GM19455 (cell line): ENCODE measurements at regions not wholly inside any gene's neighbourhood (a gene's known extent, or its start where the extent isn't known, plus 50 kb on each side); places are given as distances from the start of the nearest gene placed in this dataset.

Source experiments
- ATAC-seq: cut with Tn5 transposase; IDR thresholded peaks from one replicate; pipeline ENCODE4 v1.9.1; 2021; ENCODE audit not compliant: unreplicated experiment

- ATAC-seq: no peak
Measured at GRCh38 chr4:13081830-13082229, 402.3 kb downstream of the RAB28 start.

DNA sequence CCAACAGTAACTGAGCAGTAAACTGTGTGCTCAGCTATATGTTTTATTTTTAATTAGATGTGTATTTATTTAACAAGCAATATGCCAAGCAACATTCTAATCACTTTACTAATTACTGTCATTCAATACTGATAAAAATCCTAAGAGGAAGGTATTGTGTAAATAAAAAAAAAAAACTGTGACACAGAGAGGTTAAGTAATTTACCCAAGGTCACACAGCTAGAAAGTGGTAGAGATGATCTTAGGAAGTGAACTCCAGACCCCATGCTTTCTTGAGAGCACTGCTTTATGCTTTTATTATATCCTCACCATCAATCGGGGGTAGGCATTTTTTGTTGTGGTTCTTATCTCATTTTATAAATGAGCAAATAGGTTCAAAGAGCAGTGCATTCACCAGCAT is 417.1 kb downstream of the RAB28 start:
- ATAC-seq: no peak

DNA sequence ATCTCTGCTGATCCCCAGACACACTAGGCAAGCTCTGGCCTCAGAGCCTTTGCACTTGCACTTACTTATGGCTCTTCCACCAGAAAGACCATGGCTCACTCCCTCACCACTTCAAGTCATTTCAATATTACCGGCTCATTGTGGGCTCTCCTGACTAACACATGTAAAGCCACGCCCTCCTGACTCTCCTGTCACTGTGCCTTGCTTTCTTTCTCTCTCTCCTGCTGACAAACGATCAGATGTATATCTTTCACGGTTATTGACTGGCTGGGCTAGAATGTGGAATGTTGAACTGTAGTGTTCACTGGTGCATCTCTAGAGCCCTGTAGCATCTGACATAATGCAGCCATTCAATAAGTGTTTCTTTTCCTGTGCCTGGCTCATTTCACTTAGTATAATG is 425.1 kb downstream of the RAB28 start:
- no peak for ATAC-seq

GRCh38 chr4:13056630-13057189 is 427.4 kb downstream of the RAB28 start:
- ATAC-seq: no peak

DNA sequence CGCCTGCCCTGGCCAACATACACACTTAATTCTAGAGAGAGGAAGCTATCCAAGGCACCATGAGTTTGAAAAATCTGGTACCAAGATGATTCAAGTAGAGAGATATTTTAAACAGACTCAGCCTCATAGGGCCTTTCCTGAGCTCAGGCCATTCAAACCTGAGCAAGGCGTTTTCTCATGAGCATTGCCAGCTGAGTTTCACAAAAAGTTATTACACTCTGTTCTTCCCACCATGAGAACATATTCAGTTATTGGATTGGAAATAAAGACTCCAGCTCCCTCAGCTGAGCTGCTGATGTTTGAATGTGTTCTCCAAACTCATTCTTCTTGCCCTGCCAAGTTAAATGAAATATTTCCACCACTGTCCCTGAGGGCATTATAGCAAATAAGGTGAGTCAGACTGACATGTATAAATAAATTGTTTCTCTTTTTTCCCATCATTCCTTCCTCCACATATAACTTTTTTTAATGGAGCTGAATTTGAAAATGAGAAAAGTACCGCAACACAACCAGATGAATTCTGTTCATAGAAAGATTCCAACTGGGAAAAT is 429.6 kb downstream of the RAB28 start:
- ATAC-seq: no peak

DNA sequence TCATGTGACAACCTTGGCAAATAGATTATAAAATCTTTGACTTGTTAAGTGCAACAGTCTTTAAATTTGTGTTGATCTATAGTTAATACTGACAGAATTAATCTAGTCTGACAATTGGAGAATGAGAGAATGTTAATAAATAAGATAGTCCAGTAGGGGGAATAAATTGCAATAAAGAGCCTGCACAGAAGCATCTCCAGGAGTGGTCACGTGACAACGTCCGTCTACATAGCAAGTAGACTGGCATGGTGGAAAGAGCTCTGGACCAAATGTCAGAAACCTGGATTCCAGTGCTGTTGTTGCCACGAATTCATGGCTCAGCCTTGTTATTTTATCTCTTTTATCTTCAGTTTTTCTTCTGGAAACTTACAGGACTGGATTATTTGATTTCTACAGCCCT is 436.5 kb downstream of the RAB28 start:
- ATAC-seq: no peak

DNA sequence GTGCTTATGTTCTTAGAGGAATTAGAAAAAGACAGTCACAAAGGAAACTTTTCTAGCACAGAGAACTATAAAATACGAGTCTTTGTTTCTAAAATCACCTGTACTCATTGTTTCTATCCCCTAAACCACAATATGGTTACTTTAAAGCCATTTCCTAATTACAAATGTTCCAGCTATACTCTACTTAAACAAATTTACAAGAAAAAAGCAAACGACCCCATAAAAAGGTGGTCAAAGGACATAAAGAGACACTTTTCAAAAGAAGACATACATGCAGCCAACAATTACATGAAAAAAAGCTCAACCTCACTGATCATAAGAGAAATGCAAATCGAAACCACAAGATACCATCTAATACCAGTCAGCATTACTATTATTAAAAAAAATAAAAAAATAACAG is 447.3 kb downstream of the RAB28 start:
- no peak for ATAC-seq

DNA sequence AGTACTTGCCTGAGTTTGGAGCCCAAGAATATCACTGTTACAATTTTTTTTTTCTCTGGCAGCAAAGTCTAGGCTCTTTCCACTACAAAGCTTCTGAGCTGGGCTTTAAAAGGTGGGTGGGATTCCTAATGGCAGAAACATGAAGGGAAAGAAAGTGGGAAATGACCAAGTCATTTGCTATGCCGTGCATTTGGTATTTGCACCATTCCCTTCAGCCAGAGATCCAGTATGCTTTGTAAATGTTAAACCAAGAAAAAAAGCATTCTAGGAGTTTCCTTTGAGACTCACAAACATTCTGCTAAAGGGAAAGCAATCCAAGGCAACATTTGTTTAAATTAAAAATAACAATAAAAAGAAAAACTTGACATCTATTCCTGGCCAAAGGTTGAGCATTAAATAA is 451.2 kb downstream of the RAB28 start:
- no peak for ATAC-seq

DNA sequence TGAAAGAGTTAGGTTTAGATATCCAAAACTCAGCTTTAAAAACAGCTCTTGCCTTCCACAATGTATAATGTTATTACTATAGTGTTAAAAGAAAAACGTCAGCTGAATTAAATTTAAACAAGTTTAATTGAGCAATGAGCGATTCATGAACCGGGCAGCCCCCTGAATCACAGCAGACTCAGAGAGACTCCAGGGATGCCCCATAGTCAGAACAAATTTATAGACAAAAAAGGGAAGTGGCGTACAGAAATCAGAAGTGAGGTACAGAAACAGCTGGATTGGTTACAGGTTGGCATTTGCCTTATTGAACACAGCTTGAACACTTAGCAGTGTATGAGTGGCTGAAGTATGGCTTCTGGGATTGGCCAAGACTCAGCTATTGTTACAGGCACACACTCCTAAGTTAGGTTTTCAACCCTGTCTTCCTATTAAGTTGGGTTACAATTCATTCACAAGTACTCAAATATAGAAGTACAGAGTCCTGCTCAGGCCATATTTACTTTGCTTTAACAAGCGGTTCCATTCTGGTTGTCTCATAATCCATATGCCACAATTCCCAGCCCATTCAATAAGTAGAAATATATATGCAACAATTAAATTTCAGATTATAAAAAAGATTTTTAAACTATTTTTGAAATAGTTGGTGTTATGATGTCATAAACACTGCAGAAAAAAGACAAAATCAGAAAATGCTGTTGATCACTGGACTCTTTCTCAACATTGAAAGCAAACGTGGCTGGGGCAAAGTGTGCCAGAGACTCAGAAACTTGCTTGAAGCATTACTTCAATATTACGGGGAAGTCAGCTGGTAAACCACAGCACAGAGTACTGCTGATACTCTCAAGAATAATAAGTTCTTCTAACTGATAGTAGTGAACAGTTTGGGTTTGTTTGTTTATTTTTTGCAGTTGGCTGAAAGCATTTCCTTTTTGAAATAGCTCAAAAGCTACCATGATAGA is 459.7 kb downstream of the RAB28 start:
- no peak for ATAC-seq

- ATAC-seq: no peak
Measured at GRCh38 chr4:13007802-13008470, 476.2 kb downstream of the RAB28 start.

DNA sequence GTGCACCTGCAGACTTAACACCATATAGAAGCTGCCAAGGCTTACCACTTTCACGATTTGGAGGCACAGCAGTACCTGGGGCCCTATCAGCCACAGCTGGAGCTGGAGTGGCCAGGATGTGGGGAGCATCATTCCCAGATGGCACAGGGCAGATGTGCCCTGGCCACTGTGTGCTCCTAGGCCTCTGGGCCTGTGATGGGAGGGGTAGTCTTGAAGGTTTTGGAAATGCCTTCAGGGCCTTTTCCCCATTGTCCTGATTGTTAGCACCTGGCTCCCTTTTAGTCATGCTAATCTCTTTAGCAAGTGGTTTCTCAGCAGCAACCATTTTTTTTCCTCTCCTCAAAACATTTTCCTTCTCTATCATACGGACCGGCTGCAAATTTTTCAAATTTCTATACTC is 490.2 kb downstream of the RAB28 start:
- no peak for ATAC-seq

DNA sequence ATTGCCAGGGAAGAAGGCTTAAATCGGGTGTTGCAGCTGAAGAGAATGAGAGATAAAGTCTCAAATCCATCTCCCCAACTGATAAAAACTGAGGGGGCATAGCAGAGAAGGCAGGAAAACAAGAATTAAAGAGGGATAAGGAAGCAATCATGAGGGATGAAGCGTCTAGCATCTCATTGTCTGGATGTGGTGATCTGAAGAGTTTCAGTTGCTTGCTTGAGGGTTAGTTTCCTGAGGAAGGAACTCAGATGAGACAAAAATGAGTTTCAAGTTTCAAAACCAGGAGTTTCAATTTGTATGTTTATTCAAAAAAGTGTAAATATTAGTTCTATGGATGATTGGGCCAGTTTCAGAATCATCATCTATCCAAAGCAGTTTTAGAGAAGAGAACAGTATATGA is 496.9 kb downstream of the RAB28 start:
- ATAC-seq: no peak

DNA sequence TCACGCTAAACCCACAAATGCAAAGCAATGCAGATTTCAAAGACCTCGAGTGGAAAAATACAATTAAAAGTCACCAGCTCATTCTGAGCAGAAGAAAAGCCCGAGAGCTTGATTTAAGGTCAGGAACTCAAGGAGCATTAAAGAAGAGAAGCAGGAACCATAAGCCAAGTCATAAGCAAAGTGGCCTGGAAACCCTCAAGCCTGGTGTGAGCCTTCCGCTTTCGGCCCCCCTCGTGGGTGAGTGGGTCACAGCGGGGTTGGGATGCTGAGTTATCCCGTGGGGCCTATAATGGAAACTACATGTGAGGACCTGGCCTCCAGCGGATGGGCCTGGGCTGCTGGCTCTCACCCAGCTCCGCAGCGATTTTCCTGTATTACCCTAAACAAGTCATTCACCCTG is 504.3 kb downstream of the RAB28 start:
- ATAC-seq: no peak

- ATAC-seq: no peak
Measured at GRCh38 chr4:12978310-12978709, 505.8 kb downstream of the RAB28 start.

GRCh38 chr4:12975511-12975910 is 508.6 kb downstream of the RAB28 start:
- no peak for ATAC-seq

DNA sequence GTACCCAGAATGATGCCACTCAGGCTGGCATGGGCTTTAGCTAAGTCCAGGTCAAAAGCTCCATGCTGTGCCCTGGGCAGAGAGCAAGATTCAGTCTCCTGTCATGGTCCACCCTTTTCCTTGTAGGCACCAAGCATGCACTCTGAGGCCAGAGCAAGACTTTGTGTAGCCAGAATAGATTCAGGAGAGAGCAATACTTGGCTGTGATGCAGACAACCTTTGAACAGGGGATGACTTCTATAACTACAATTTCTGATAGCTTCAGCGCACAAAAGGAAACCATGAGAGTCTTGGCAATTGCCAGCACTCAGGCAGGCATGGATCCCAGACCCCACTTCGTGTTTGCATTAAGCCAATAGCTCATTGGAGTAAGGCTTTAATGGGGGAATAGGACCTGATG is 510.6 kb downstream of the RAB28 start:
- ATAC-seq: no peak

DNA sequence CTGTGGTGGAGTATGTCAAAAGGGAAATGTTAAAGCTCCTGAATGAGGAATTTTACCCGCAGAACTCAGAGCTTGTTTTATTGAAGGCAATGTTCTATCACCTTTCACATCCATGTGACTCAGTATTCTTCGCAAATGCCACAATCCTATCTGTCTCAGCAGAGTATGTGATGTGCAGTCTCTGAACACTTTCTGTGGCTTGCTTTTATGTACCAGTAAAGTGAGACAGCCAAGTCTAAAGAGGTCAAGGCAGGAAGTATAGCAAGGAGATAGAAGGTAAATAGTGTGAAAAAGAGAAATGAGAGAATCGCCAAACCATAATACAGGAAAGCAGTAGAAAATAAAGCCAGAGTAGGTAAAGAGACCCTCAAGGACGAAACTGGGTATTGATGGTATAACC is 515.8 kb downstream of the RAB28 start:
- ATAC-seq: no peak

DNA sequence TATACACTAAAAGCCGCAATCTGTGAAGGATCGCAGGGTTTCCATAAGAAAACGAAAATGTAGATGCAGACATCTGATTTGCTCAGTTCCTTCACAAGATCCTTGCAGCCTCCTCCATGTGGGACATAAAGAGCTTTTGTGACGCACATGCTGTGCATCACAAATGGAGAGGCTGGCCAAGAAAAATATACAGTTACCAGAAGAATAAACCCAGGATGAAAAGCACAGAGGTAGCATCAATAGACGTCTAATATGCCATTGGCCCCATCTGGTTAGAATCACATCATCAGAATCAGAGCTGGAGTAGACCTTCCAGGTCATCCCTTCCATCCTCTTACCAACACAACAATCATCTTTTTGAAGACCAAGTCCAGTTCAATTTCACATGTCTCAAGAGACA is 517.4 kb downstream of the RAB28 start:
- no peak for ATAC-seq

GRCh38 chr4:12965334-12965733 is 518.8 kb downstream of the RAB28 start:
- ATAC-seq: no peak

GRCh38 chr4:12963912-12964311 is 520.2 kb downstream of the RAB28 start:
- ATAC-seq: no peak

DNA sequence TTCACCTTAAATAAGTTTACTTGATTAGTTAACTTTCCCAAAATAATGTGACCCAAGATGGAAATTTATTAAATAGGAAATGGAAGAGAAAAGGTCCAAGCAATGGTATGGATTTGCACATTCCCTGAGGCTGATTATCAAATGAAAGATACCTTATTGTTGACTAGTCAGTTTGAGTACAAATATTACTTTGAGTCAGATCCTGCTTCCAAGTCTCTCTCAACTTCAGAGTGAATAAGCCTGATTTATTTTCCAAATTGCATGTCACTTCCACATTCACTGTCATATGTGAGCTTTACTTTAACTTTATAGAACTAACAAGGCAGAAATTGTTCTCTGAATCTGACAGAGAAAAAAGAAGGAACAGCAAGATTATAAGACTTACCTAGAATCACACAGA is 520.8 kb downstream of the RAB28 start:
- no peak for ATAC-seq

DNA sequence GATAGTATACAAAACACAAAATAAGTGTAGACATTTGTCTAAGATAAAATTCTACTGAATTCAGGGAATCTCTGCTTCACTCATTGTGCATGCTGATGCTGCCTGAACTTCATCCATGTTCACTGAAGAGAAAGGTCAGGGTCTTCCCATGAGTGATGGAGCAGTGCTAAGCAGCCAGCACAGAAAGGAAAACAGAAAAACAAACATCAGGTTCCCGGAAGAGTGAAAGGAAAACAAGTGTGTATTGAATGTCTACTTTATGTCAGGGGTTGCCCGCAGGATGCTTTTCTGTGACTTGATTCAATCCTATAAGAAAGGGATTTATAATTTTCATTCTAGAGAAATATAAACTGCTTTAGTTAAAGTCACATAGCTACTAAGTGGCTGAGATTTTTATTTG is 522.4 kb downstream of the RAB28 start:
- no peak for ATAC-seq
